ENCODE measurements at regions not wholly inside any gene's neighbourhood (a gene's known extent, or its start where the extent isn't known, plus 50 kb on each side); places are given as distances from the start of the nearest gene placed in this dataset.

GRCh38 chr13:107133950-107134349, 566.0 kb upstream of the ARGLU1 start:
- Histone ChIP-seq H2BK20ac (ENCODE audit: low read depth, low read length, poor library complexity, severe bottlenecking) (no peak overlapping the region), H3K18ac (ENCODE audit: insufficient read length, low read depth, low read length) (no peak overlapping the region), H4K20me1 (ENCODE audit: control insufficient read depth, insufficient read depth, insufficient read length) (no peaks in the 10 kb centered on the region), H2BK120ac (ENCODE audit: low read depth, low read length, poor library complexity, severe bottlenecking) (no peak overlapping the region), H3K4me1 (ENCODE audit: insufficient read depth, low read length) (no peaks in the 10 kb centered on the region), H3K79me2 (ENCODE audit: insufficient read depth, low read length) (no peaks in the 10 kb centered on the region), H4K5ac (ENCODE audit: insufficient read length, low read depth, low read length) (no peak overlapping the region), H3K4me2 (ENCODE audit: insufficient read depth, insufficient read length, low read length) (no peak overlapping the region), H3K56ac (ENCODE audit: insufficient read length, low read depth, low read length) (no peak overlapping the region), H3K27ac (ENCODE audit: insufficient read length, low read depth, low read length) (no peak overlapping the region), H3K4ac (ENCODE audit: low read depth, low read length) (no peak overlapping the region), H2BK15ac (ENCODE audit: low read depth, low read length) (no peak overlapping the region), H2BK5ac (ENCODE audit: insufficient read length, low read length) (no peak overlapping the region), H3K23ac (ENCODE audit: insufficient read length, low read depth, low read length) (no peak overlapping the region), H4K91ac (ENCODE audit: insufficient read length, low read depth, low read length) (no peak overlapping the region), H3K79me1 (ENCODE audit: insufficient read depth, low read depth, low read length, poor library complexity, severe bottlenecking) (no peaks in the 10 kb centered on the region), H4K8ac (replicated peaks; ENCODE audit: insufficient read length, low read depth, low read length) (no peak overlapping the region), H2AFZ (ENCODE audit: low read length) (no peak overlapping the region), H3K23me2 (ENCODE audit: insufficient read length, low read depth, low read length, poor library complexity, severe bottlenecking) (no peaks in the 10 kb centered on the region), H3K9me3 (ENCODE audit: control insufficient read depth, low read depth, low read length) (no peaks in the 10 kb centered on the region), H2BK12ac (ENCODE audit: insufficient read length, low read depth, low read length) (no peak overlapping the region), H2AK5ac (ENCODE audit: insufficient read length, low read length) (no peak overlapping the region), H3K14ac (ENCODE audit: insufficient read depth, low read length) (no peak overlapping the region), H3T11ph (ENCODE audit: low read length) (no peak overlapping the region), H3K9ac (ENCODE audit: extremely low read depth, insufficient read length, low read length) (no peak overlapping the region), H3K27me3 (ENCODE audit: insufficient read depth, low read length) (no peaks in the 10 kb centered on the region)
- Mint-ChIP-seq H3K27ac (no peak overlapping the region), H3K4me3 (no peak overlapping the region), H3K4me1 (peaks cover 9 to 10% of the 10 kb centered on the region in 2 experiments), H3K27me3 (ENCODE audit: low read depth) (no peaks in the 10 kb centered on the region), H3K9me3 (peaks cover 0 to 6% of the 10 kb centered on the region in 2 experiments; a peak in 4 of 5 replicates), H3K36me3 (ENCODE audit: insufficient read depth in 1 of 3, low read depth in 3 of 3) (peaks cover 0 to 9% (median 0%) of the 10 kb centered on the region in 3 experiments; a peak in 3 of 7 replicates)
- DNase-seq, result no peak
- TF ChIP-seq CTCF (conservative IDR thresholded peaks at IDR 0.05), result no peak
- WGBS (ENCODE audit: extremely low coverage, insufficient read length, low lambda C conversion rate), result no CpG with 5 or more reads among the region's 5 CpGs

All from H9 (cell line).